ENCODE measurements at regions not wholly inside any gene's neighbourhood (a gene's known extent, or its start where the extent isn't known, plus 50 kb on each side); places are given as distances from the start of the nearest gene placed in this dataset.

DNA sequence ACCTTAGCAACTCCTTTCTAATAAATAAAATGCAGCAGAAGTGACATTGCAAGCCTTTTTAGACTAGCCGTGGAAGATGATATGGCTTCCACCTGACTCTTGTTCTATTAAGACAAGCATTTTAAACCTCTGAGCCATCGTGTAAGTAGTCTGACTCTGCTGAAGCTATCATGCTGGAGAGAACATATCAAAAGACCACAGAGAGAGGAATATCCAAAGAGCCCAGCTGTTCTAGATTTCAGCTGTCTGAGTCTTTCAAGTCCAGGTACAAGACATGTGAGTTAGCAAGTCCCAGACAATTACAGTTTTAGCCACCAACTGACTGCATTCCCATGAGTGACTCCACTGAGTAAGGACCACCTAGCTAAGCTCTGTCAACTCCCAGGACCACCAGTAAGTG lies 517.0 kb upstream of the NAALADL2 start:
- no peaks in the 10 kb centered on the region for H3K9me2 ChIP-seq (replicated peaks; ENCODE audit: low read depth, low read length)
- no peak overlapping the region for H2AFZ ChIP-seq (ENCODE audit: low read length)
- no peak for TF ChIP-seq EZH2phosphoT487 (IDR thresholded peaks at IDR 0.05; ENCODE audit: borderline replicate concordance)
- TF ChIP-seq, protein P1, sequence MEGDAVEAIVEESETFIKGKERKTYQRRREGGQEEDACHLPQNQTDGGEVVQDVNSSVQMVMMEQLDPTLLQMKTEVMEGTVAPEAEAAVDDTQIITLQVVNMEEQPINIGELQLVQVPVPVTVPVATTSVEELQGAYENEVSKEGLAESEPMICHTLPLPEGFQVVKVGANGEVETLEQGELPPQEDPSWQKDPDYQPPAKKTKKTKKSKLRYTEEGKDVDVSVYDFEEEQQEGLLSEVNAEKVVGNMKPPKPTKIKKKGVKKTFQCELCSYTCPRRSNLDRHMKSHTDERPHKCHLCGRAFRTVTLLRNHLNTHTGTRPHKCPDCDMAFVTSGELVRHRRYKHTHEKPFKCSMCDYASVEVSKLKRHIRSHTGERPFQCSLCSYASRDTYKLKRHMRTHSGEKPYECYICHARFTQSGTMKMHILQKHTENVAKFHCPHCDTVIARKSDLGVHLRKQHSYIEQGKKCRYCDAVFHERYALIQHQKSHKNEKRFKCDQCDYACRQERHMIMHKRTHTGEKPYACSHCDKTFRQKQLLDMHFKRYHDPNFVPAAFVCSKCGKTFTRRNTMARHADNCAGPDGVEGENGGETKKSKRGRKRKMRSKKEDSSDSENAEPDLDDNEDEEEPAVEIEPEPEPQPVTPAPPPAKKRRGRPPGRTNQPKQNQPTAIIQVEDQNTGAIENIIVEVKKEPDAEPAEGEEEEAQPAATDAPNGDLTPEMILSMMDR (conservative IDR thresholded peaks at IDR 0.05; ENCODE audit: low read length): no peak
- H3F3A ChIP-seq (ENCODE audit: low read depth): no peaks in the 10 kb centered on the region
- H3K36me3 ChIP-seq (ENCODE audit: insufficient read depth, low read length): no peaks in the 10 kb centered on the region
- H3K4me2 ChIP-seq (ENCODE audit: low read depth, low read length, poor library complexity, severe bottlenecking): no peak overlapping the region
- H3K9me3 ChIP-seq (ENCODE audit: insufficient read depth, low read depth, low read length): no peaks in the 10 kb centered on the region
- no peaks in the 10 kb centered on the region for H3K27me3 ChIP-seq (ENCODE audit: insufficient read depth, low read length, poor library complexity, severe bottlenecking)
- no peaks in the 10 kb centered on the region for H3K4me1 ChIP-seq (ENCODE audit: insufficient read depth, low read length, poor library complexity, severe bottlenecking)
- no peak overlapping the region for H3K4me3 ChIP-seq (ENCODE audit: low read length, poor library complexity, severe bottlenecking)
- no peaks in the 10 kb centered on the region for H4K20me1 ChIP-seq (ENCODE audit: insufficient read depth, low read length, poor library complexity, severe bottlenecking)
- no peak overlapping the region for H3K9ac ChIP-seq (ENCODE audit: low read depth, low read length, poor library complexity, severe bottlenecking)
- no peaks in the 10 kb centered on the region for H3K79me2 ChIP-seq (ENCODE audit: insufficient read depth, low read length)

DNA sequence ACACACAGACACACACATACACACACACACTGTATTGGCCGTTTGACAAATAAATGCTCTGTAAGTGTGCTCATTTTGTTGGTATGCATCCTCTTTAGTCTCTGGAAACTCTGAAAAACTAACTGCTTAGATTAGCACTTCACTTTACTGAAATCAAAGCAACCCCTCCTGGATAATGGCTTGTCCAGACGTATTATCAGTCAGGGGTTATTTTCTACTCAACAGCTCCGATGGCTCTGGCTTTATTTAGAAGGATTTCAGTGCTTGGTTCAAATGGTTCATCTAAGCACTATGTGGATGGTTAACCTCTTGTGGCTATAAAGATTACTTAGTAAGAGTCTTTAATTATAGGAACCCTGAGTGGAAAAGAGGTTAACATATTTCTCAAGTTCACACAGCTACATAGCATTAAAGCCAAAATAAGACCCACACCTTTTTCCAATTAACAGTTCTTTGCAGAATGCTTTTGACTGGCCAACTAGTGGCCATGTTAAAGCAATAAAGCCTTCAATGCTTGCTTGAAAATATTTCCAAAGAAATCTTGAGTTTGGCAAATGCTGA lies 516.1 kb upstream of the NAALADL2 start:
- Histone ChIP-seq H3K9me3 (ENCODE audit: insufficient read depth, low read depth, low read length) (no peaks in the 10 kb centered on the region), H3F3A (ENCODE audit: low read depth) (no peaks in the 10 kb centered on the region), H3K79me2 (ENCODE audit: insufficient read depth, low read length) (no peaks in the 10 kb centered on the region), H4K20me1 (ENCODE audit: insufficient read depth, low read length, poor library complexity, severe bottlenecking) (no peaks in the 10 kb centered on the region), H2AFZ (ENCODE audit: low read length) (no peak overlapping the region), H3K9me2 (replicated peaks; ENCODE audit: low read depth, low read length) (no peaks in the 10 kb centered on the region), H3K4me1 (ENCODE audit: insufficient read depth, low read length, poor library complexity, severe bottlenecking) (no peaks in the 10 kb centered on the region), H3K4me3 (ENCODE audit: low read length, poor library complexity, severe bottlenecking) (no peak overlapping the region), H3K27me3 (ENCODE audit: insufficient read depth, low read length, poor library complexity, severe bottlenecking) (no peaks in the 10 kb centered on the region), H3K36me3 (ENCODE audit: insufficient read depth, low read length) (no peaks in the 10 kb centered on the region), H3K9ac (ENCODE audit: low read depth, low read length, poor library complexity, severe bottlenecking) (no peak overlapping the region), H3K4me2 (ENCODE audit: low read depth, low read length, poor library complexity, severe bottlenecking) (no peak overlapping the region)
- no peak for TF ChIP-seq EZH2phosphoT487 (IDR thresholded peaks at IDR 0.05; ENCODE audit: borderline replicate concordance)
- TF ChIP-seq, protein P1 (conservative IDR thresholded peaks at IDR 0.05; ENCODE audit: low read length): no peak

DNA sequence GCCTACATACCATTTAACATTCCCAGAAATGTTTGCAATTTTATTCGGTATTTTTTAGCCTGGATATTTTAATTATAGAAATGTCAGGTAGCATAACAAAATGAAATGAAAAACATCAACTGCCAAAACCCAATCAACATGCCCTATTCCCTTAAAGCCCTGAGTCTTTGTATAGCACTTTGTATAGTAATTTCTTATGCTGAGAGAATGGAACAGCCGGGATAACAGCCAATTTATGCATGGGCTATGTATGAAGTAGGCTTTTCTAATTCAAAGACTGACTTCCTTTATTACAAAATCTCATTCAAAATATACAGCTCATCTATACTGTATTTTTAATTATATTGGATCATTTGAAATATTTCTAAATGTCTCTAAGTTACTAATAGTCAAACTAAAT lies 513.0 kb upstream of the NAALADL2 start:
- H3K27me3 ChIP-seq (ENCODE audit: insufficient read depth, low read length, poor library complexity, severe bottlenecking): no peaks in the 10 kb centered on the region
- no peaks in the 10 kb centered on the region for H4K20me1 ChIP-seq (ENCODE audit: insufficient read depth, low read length, poor library complexity, severe bottlenecking)
- no peaks in the 10 kb centered on the region for H3K36me3 ChIP-seq (ENCODE audit: insufficient read depth, low read length)
- no peaks in the 10 kb centered on the region for H3F3A ChIP-seq (ENCODE audit: low read depth)
- no peak overlapping the region for H3K4me2 ChIP-seq (ENCODE audit: low read depth, low read length, poor library complexity, severe bottlenecking)
- no peaks in the 10 kb centered on the region for H3K79me2 ChIP-seq (ENCODE audit: insufficient read depth, low read length)
- H3K9ac ChIP-seq (ENCODE audit: low read depth, low read length, poor library complexity, severe bottlenecking): no peak overlapping the region
- no peak for TF ChIP-seq EZH2phosphoT487 (IDR thresholded peaks at IDR 0.05; ENCODE audit: borderline replicate concordance)
- TF ChIP-seq, protein P1 (conservative IDR thresholded peaks at IDR 0.05; ENCODE audit: low read length): no peak
- no peak overlapping the region for H2AFZ ChIP-seq (ENCODE audit: low read length)
- no peaks in the 10 kb centered on the region for H3K4me1 ChIP-seq (ENCODE audit: insufficient read depth, low read length, poor library complexity, severe bottlenecking)
- no peak overlapping the region for H3K4me3 ChIP-seq (ENCODE audit: low read length, poor library complexity, severe bottlenecking)
- no peaks in the 10 kb centered on the region for H3K9me3 ChIP-seq (ENCODE audit: insufficient read depth, low read depth, low read length)
- H3K9me2 ChIP-seq (replicated peaks; ENCODE audit: low read depth, low read length): no peaks in the 10 kb centered on the region

All from Loucy (cell line).